ENCODE measurements at regions not wholly inside any gene's neighbourhood (a gene's known extent, or its start where the extent isn't known, plus 50 kb on each side); places are given as distances from the start of the nearest gene placed in this dataset.

DNA sequence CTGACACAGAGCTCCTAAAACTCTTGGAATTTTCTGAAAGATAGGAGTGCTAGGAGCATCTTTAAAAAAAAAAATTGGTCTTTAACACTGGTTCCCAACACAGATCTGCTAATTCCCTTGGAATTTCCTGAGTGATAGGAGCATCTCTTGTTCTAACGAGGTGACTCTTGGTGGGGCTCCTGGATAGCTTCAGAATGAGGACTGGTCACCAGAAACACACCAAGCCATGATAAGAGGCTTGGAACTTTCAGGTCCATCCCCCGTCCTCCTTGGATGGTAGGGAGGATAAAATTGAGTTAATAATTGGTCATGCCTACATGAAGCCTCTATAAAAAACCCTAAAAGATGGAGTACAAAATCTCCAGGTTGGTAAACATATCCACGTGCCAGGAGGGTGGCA, 64.5 kb upstream of the LDLRAD3 start:
- TF ChIP-seq, protein P1, sequence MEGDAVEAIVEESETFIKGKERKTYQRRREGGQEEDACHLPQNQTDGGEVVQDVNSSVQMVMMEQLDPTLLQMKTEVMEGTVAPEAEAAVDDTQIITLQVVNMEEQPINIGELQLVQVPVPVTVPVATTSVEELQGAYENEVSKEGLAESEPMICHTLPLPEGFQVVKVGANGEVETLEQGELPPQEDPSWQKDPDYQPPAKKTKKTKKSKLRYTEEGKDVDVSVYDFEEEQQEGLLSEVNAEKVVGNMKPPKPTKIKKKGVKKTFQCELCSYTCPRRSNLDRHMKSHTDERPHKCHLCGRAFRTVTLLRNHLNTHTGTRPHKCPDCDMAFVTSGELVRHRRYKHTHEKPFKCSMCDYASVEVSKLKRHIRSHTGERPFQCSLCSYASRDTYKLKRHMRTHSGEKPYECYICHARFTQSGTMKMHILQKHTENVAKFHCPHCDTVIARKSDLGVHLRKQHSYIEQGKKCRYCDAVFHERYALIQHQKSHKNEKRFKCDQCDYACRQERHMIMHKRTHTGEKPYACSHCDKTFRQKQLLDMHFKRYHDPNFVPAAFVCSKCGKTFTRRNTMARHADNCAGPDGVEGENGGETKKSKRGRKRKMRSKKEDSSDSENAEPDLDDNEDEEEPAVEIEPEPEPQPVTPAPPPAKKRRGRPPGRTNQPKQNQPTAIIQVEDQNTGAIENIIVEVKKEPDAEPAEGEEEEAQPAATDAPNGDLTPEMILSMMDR (IDR thresholded peaks at IDR 0.05 in 4 of 5, conservative IDR thresholded peaks at IDR 0.05 in 1 of 5): no peak
- no peak for TF ChIP-seq POLR2A (IDR thresholded peaks at IDR 0.05)
